22Rv1 (cell line): ENCODE measurements at regions not wholly inside any gene's neighbourhood (a gene's known extent, or its start where the extent isn't known, plus 50 kb on each side); places are given as distances from the start of the nearest gene placed in this dataset.

Source experiments
- ZFX ChIP-seq: fragments of 450-650 bp; IDR thresholded peaks from 2 replicates; pipeline ENCODE4 v1.6.1; 2017; ENCODE audit warnings: antibody characterized with exemption, borderline replicate concordance
- TF ChIP-seq, protein P1 (sequence below): fragments of 450-650 bp; IDR thresholded peaks from 2 replicates; pipeline ENCODE4 v1.5.1; 2017; ENCODE audit warnings: mild to moderate bottlenecking

DNA sequence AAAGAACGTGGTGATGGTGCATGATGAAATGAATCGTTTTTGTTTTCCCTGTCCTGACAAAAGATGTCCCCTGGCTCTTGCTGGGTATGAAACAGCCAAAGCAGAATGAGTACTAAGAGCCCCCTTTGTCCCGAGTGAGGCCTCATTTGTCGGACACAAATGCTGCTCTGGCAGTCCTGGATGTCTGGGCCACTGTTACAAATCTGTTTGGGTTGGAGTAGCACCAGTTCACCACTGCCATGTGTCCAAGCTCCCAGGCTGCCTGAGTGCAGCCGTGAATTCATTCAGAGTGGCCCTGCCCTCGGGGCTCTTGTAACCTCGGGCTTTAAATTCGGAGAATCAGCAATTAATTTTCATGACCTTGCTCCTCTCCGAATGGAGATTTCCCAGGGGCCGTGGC lies 182.4 kb downstream of the NUFIP1 start:
- TF ChIP-seq, protein P1, sequence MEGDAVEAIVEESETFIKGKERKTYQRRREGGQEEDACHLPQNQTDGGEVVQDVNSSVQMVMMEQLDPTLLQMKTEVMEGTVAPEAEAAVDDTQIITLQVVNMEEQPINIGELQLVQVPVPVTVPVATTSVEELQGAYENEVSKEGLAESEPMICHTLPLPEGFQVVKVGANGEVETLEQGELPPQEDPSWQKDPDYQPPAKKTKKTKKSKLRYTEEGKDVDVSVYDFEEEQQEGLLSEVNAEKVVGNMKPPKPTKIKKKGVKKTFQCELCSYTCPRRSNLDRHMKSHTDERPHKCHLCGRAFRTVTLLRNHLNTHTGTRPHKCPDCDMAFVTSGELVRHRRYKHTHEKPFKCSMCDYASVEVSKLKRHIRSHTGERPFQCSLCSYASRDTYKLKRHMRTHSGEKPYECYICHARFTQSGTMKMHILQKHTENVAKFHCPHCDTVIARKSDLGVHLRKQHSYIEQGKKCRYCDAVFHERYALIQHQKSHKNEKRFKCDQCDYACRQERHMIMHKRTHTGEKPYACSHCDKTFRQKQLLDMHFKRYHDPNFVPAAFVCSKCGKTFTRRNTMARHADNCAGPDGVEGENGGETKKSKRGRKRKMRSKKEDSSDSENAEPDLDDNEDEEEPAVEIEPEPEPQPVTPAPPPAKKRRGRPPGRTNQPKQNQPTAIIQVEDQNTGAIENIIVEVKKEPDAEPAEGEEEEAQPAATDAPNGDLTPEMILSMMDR = no peak
- TF ChIP-seq ZFX = no peak
